SJCRH30 (cell line): ENCODE measurements at regions not wholly inside any gene's neighbourhood (a gene's known extent, or its start where the extent isn't known, plus 50 kb on each side); places are given as distances from the start of the nearest gene placed in this dataset.

Experiments used
- DNase-seq, 2 experiments: peaks; one replicate each; pipeline ENCODE4 v3.0.0-alpha.2; 2015 to 2020
- H3K27ac ChIP-seq: fragments of 250-450 bp; sonication (Bioruptor Pico); 2 replicates; pipeline ENCODE4 v1.5.1; 2020; ENCODE audit warnings: mild to moderate bottlenecking, moderate library complexity
- H3K27me3 ChIP-seq: fragments of 250-450 bp; sonication (Bioruptor Pico); 2 replicates; pipeline ENCODE4 v1.5.1; 2020; ENCODE audit warnings: mild to moderate bottlenecking, moderate library complexity
- H3K36me3 ChIP-seq: fragments of 250-450 bp; sonication (Bioruptor Pico); 2 replicates; pipeline ENCODE4 v1.5.1; 2020; ENCODE audit warnings: mild to moderate bottlenecking, moderate library complexity
- H3K4me1 ChIP-seq: fragments of 250-450 bp; sonication (Bioruptor Pico); 2 replicates; pipeline ENCODE4 v1.5.1; 2020; ENCODE audit warnings: mild to moderate bottlenecking, moderate library complexity
- H3K4me3 ChIP-seq: fragments of 250-450 bp; sonication (Bioruptor Pico); 2 replicates; pipeline ENCODE4 v1.5.1; 2020; ENCODE audit warnings: mild to moderate bottlenecking, moderate library complexity
- H3K9me3 ChIP-seq: fragments of 250-450 bp; sonication (Bioruptor Pico); replicated peaks from 2 replicates; pipeline ENCODE4 v1.5.1; 2020; ENCODE audit warnings: mild to moderate bottlenecking, moderate library complexity

GRCh38 chr1:106883208-106883607 is 173.3 kb upstream of the PRMT6 start:
- Histone ChIP-seq H3K27me3 (no peaks in the 10 kb centered on the region), H3K4me3 (no peak overlapping the region), H3K9me3 (no peaks in the 10 kb centered on the region), H3K36me3 (no peaks in the 10 kb centered on the region), H3K4me1 (no peaks in the 10 kb centered on the region), H3K27ac (no peak overlapping the region)
- no peak for DNase-seq

- H3K36me3 ChIP-seq: no peaks in the 10 kb centered on the region
- H3K27ac ChIP-seq: no peak overlapping the region
- no peaks in the 10 kb centered on the region for H3K4me1 ChIP-seq
- DNase-seq: no peak
- H3K9me3 ChIP-seq: no peaks in the 10 kb centered on the region
- H3K4me3 ChIP-seq: no peak overlapping the region
- peaks cover 5% of the 10 kb centered on the region; the same call in 1 of the 2 replicates for H3K27me3 ChIP-seq
These were observed 167.4 kb upstream of the PRMT6 start for GRCh38 chr1:106889059-106889458.

- no peaks in the 10 kb centered on the region for H3K9me3 ChIP-seq
- no peaks in the 10 kb centered on the region for H3K4me1 ChIP-seq
- H3K4me3 ChIP-seq: no peak overlapping the region
- DNase-seq: no peak
- H3K27ac ChIP-seq: no peak overlapping the region
- no peaks in the 10 kb centered on the region for H3K36me3 ChIP-seq
- peaks cover 5% of the 10 kb centered on the region; the same call in 1 of the 2 replicates for H3K27me3 ChIP-seq
These were observed 166.9 kb upstream of the PRMT6 start for GRCh38 chr1:106889583-106889982.

GRCh38 chr1:106897976-106898375 is 158.5 kb upstream of the PRMT6 start:
- Histone ChIP-seq H3K9me3 (no peaks in the 10 kb centered on the region), H3K4me3 (no peak overlapping the region), H3K27ac (no peak overlapping the region), H3K36me3 (no peaks in the 10 kb centered on the region), H3K4me1 (no peaks in the 10 kb centered on the region), H3K27me3 (no peaks in the 10 kb centered on the region)
- no peak for DNase-seq

GRCh38 chr1:106899644-106900043 is 156.8 kb upstream of the PRMT6 start:
- Histone ChIP-seq H3K4me3 (no peak overlapping the region), H3K9me3 (no peaks in the 10 kb centered on the region), H3K27ac (no peak overlapping the region), H3K36me3 (no peaks in the 10 kb centered on the region), H3K4me1 (no peaks in the 10 kb centered on the region), H3K27me3 (no peaks in the 10 kb centered on the region)
- DNase-seq: no peak

- DNase-seq: no peak
- no peaks in the 10 kb centered on the region for H3K36me3 ChIP-seq
- no peaks in the 10 kb centered on the region; the same call in 1 of the 2 replicates for H3K27me3 ChIP-seq
- H3K27ac ChIP-seq: no peak overlapping the region
- no peak overlapping the region for H3K4me3 ChIP-seq
- H3K9me3 ChIP-seq: no peaks in the 10 kb centered on the region
- no peaks in the 10 kb centered on the region for H3K4me1 ChIP-seq
These were observed 148.7 kb upstream of the PRMT6 start for GRCh38 chr1:106907795-106908194.

GRCh38 chr1:106908689-106909088 is 147.8 kb upstream of the PRMT6 start:
- DNase-seq: no peak
- Histone ChIP-seq H3K27me3 (no peaks in the 10 kb centered on the region; the same call in 1 of the 2 replicates), H3K4me3 (no peak overlapping the region), H3K27ac (no peak overlapping the region), H3K4me1 (no peaks in the 10 kb centered on the region), H3K36me3 (no peaks in the 10 kb centered on the region), H3K9me3 (no peaks in the 10 kb centered on the region)

GRCh38 chr1:106910798-106911197 is 145.7 kb upstream of the PRMT6 start:
- Histone ChIP-seq H3K9me3 (no peaks in the 10 kb centered on the region), H3K4me1 (no peaks in the 10 kb centered on the region), H3K27ac (no peak overlapping the region), H3K4me3 (no peak overlapping the region), H3K36me3 (no peaks in the 10 kb centered on the region), H3K27me3 (no peaks in the 10 kb centered on the region; the same call in 1 of the 2 replicates)
- DNase-seq: no peak

- Histone ChIP-seq H3K4me1 (no peaks in the 10 kb centered on the region), H3K36me3 (no peaks in the 10 kb centered on the region), H3K27me3 (no peaks in the 10 kb centered on the region), H3K27ac (no peak overlapping the region), H3K9me3 (no peaks in the 10 kb centered on the region), H3K4me3 (no peak overlapping the region)
- no peak for DNase-seq
These were observed 144.3 kb upstream of the PRMT6 start for GRCh38 chr1:106912131-106912530.

GRCh38 chr1:106921186-106921585 is 135.3 kb upstream of the PRMT6 start:
- no peak for DNase-seq
- H3K27ac ChIP-seq: no peak overlapping the region
- peaks cover 5% of the 10 kb centered on the region; the same call in 1 of the 2 replicates for H3K27me3 ChIP-seq
- no peaks in the 10 kb centered on the region for H3K36me3 ChIP-seq
- no peaks in the 10 kb centered on the region for H3K9me3 ChIP-seq
- no peak overlapping the region for H3K4me3 ChIP-seq
- no peaks in the 10 kb centered on the region for H3K4me1 ChIP-seq

- no peak overlapping the region for H3K4me3 ChIP-seq
- no peaks in the 10 kb centered on the region for H3K36me3 ChIP-seq
- no peaks in the 10 kb centered on the region for H3K4me1 ChIP-seq
- H3K27ac ChIP-seq: no peak overlapping the region
- 0 out of 2 replicates have a peak, but pooled peaks cover 4% of the 10 kb centered on the region for H3K9me3 ChIP-seq
- peaks cover 5% of the 10 kb centered on the region; the same call in 1 of the 2 replicates for H3K27me3 ChIP-seq
- DNase-seq: peak in 1 of 2 experiments; percentile 4
These were observed 132.1 kb upstream of the PRMT6 start for GRCh38 chr1:106924360-106924759.

- Histone ChIP-seq H3K36me3 (no peaks in the 10 kb centered on the region), H3K4me1 (no peaks in the 10 kb centered on the region), H3K4me3 (no peak overlapping the region), H3K27ac (no peak overlapping the region), H3K9me3 (0 out of 2 replicates have a peak, but pooled peaks cover 4% of the 10 kb centered on the region), H3K27me3 (peaks cover 5% of the 10 kb centered on the region; the same call in 1 of the 2 replicates)
- DNase-seq: no peak
These were observed 130.7 kb upstream of the PRMT6 start for GRCh38 chr1:106925750-106926149.

- DNase-seq: no peak
- peaks cover 5% of the 10 kb centered on the region; the same call in 1 of the 2 replicates for H3K27me3 ChIP-seq
- 0 out of 2 replicates have a peak, but pooled peaks cover 4% of the 10 kb centered on the region for H3K9me3 ChIP-seq
- H3K36me3 ChIP-seq: no peaks in the 10 kb centered on the region
- no peak overlapping the region for H3K4me3 ChIP-seq
- H3K27ac ChIP-seq: no peak overlapping the region
- H3K4me1 ChIP-seq: no peaks in the 10 kb centered on the region
These were observed 129.5 kb upstream of the PRMT6 start for GRCh38 chr1:106926803-106927582.

- H3K4me1 ChIP-seq: no peaks in the 10 kb centered on the region
- no peak overlapping the region for H3K4me3 ChIP-seq
- no peaks in the 10 kb centered on the region for H3K36me3 ChIP-seq
- no peak overlapping the region for H3K27ac ChIP-seq
- H3K9me3 ChIP-seq: no peaks in the 10 kb centered on the region
- DNase-seq: no peak
- no peaks in the 10 kb centered on the region for H3K27me3 ChIP-seq
These were observed 119.4 kb upstream of the PRMT6 start for GRCh38 chr1:106937104-106937503.

- Histone ChIP-seq H3K27me3 (no peaks in the 10 kb centered on the region), H3K4me1 (peaks cover 7% of the 10 kb centered on the region), H3K36me3 (no peaks in the 10 kb centered on the region), H3K27ac (no peak overlapping the region), H3K9me3 (no peaks in the 10 kb centered on the region), H3K4me3 (no peak overlapping the region)
- DNase-seq: peak; percentile 35 to 71
These were observed 111.8 kb upstream of the PRMT6 start for GRCh38 chr1:106944721-106945120.

- H3K4me1 ChIP-seq: peaks cover 26% of the 10 kb centered on the region
- no peak overlapping the region for H3K4me3 ChIP-seq
- H3K27ac ChIP-seq: no peak overlapping the region
- H3K27me3 ChIP-seq: no peaks in the 10 kb centered on the region
- H3K9me3 ChIP-seq: no peaks in the 10 kb centered on the region
- no peak for DNase-seq
- no peaks in the 10 kb centered on the region for H3K36me3 ChIP-seq
These were observed 103.7 kb upstream of the PRMT6 start for GRCh38 chr1:106952776-106953175.
